ENCODE measurements at regions not wholly inside any gene's neighbourhood (a gene's known extent, or its start where the extent isn't known, plus 50 kb on each side); places are given as distances from the start of the nearest gene placed in this dataset.

DNA sequence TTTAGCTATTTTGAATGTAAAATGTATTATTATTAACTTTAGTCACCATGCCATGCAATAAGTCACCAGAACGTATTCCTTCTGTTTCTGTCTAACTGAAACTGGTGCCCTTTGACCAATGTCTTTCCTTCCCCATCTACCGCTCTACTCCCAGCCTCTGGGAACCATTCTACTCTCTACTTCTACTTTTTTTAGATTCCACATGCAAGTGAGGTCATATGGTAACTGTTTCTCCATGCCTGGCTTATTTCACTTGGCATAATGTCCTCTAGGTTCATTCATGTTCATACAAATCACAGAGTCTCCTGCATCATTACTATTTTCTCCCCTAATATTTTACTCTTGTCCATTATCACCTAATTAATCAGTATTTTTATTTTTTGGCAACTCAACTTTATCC lies 160.1 kb downstream of the TMX1 start:
- TF ChIP-seq, protein P1, sequence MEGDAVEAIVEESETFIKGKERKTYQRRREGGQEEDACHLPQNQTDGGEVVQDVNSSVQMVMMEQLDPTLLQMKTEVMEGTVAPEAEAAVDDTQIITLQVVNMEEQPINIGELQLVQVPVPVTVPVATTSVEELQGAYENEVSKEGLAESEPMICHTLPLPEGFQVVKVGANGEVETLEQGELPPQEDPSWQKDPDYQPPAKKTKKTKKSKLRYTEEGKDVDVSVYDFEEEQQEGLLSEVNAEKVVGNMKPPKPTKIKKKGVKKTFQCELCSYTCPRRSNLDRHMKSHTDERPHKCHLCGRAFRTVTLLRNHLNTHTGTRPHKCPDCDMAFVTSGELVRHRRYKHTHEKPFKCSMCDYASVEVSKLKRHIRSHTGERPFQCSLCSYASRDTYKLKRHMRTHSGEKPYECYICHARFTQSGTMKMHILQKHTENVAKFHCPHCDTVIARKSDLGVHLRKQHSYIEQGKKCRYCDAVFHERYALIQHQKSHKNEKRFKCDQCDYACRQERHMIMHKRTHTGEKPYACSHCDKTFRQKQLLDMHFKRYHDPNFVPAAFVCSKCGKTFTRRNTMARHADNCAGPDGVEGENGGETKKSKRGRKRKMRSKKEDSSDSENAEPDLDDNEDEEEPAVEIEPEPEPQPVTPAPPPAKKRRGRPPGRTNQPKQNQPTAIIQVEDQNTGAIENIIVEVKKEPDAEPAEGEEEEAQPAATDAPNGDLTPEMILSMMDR (IDR thresholded peaks at IDR 0.05), result no peak
- TF ChIP-seq POLR2A (IDR thresholded peaks at IDR 0.05), result no peak

Data from heart left ventricle (tissue), 13 donors.